ENCODE measurements at regions not wholly inside any gene's neighbourhood (a gene's known extent, or its start where the extent isn't known, plus 50 kb on each side); places are given as distances from the start of the nearest gene placed in this dataset.

DNA sequence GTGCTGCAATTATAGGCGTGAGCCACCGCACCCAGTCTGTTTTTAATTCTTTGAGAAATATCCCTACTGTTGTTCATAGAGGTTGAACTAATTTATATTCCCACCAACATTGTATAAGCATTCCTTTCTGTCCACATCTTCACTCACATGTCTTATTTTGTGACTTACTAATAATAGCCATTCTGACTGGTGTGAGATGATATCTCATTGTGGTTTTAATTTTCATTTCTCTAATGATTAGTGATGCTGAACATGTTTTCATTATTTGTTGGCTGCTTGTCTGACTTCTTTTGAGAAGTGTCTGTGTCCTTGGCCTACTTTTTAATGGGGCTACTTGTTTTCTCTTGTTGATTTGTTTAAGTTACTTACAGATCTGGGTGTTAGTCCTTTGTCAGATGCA is 310.9 kb upstream of the MAOA start:
- no peak for TF ChIP-seq ISL1 (CRISPR knock-in tag; IDR thresholded peaks at IDR 0.05)
- TF ChIP-seq ARNTL (CRISPR knock-in tag; IDR thresholded peaks at IDR 0.05; ENCODE audit: borderline replicate concordance, low read depth) = no peak
- no peak for TF ChIP-seq ZFP30 (CRISPR knock-in tag; IDR thresholded peaks at IDR 0.05)
- TF ChIP-seq, protein P1, sequence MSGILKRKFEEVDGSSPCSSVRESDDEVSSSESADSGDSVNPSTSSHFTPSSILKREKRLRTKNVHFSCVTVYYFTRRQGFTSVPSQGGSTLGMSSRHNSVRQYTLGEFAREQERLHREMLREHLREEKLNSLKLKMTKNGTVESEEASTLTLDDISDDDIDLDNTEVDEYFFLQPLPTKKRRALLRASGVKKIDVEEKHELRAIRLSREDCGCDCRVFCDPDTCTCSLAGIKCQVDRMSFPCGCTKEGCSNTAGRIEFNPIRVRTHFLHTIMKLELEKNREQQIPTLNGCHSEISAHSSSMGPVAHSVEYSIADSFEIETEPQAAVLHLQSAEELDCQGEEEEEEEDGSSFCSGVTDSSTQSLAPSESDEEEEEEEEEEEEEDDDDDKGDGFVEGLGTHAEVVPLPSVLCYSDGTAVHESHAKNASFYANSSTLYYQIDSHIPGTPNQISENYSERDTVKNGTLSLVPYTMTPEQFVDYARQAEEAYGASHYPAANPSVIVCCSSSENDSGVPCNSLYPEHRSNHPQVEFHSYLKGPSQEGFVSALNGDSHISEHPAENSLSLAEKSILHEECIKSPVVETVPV (CRISPR knock-in tag; IDR thresholded peaks at IDR 0.05) = no peak
- no peak for TF ChIP-seq ZNF565 (CRISPR knock-in tag; conservative IDR thresholded peaks at IDR 0.05; ENCODE audit: low read depth)
- ATAC-seq = no peak

DNA sequence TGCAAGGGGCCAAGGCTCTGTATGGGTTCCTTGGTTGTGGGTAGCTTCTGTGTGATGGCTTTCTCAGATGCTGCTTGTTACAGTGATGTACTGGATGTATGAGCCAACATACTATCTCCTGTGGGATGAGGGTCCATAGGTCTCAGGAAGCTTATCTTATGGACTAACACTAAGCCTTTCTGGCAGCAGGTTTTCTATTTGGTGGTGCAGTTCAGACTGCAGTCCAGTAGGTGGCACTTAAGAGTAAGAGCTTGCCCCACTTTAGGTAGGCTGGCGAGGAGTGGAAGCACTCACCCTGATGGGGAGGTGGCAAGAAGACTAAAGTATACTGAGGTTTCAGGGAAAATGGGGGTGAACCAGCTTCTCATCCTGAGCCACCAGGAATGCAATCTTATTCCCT is 306.7 kb upstream of the MAOA start:
- ATAC-seq = peak; percentile 41; the same call in 2 of the 3 replicates
- no peak for TF ChIP-seq SNAI2 (CRISPR knock-in tag; IDR thresholded peaks at IDR 0.05)
- no peak for TF ChIP-seq RARB (CRISPR knock-in tag; IDR thresholded peaks at IDR 0.05)
- no peak for TF ChIP-seq ARNTL (CRISPR knock-in tag; IDR thresholded peaks at IDR 0.05; ENCODE audit: borderline replicate concordance, low read depth)
- TF ChIP-seq ZFP3 (CRISPR knock-in tag; IDR thresholded peaks at IDR 0.05) = no peak
- TF ChIP-seq OSR1 (CRISPR knock-in tag; IDR thresholded peaks at IDR 0.05) = no peak
- TF ChIP-seq, protein P2, sequence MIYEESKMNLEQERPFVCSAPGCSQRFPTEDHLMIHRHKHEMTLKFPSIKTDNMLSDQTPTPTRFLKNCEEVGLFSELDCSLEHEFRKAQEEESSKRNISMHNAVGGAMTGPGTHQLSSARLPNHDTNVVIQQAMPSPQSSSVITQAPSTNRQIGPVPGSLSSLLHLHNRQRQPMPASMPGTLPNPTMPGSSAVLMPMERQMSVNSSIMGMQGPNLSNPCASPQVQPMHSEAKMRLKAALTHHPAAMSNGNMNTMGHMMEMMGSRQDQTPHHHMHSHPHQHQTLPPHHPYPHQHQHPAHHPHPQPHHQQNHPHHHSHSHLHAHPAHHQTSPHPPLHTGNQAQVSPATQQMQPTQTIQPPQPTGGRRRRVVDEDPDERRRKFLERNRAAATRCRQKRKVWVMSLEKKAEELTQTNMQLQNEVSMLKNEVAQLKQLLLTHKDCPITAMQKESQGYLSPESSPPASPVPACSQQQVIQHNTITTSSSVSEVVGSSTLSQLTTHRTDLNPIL (CRISPR knock-in tag; IDR thresholded peaks at IDR 0.05; ENCODE audit: low read depth) = no peak
- no peak for TF ChIP-seq ZNF565 (CRISPR knock-in tag; conservative IDR thresholded peaks at IDR 0.05; ENCODE audit: low read depth)
- TF ChIP-seq, protein P3, sequence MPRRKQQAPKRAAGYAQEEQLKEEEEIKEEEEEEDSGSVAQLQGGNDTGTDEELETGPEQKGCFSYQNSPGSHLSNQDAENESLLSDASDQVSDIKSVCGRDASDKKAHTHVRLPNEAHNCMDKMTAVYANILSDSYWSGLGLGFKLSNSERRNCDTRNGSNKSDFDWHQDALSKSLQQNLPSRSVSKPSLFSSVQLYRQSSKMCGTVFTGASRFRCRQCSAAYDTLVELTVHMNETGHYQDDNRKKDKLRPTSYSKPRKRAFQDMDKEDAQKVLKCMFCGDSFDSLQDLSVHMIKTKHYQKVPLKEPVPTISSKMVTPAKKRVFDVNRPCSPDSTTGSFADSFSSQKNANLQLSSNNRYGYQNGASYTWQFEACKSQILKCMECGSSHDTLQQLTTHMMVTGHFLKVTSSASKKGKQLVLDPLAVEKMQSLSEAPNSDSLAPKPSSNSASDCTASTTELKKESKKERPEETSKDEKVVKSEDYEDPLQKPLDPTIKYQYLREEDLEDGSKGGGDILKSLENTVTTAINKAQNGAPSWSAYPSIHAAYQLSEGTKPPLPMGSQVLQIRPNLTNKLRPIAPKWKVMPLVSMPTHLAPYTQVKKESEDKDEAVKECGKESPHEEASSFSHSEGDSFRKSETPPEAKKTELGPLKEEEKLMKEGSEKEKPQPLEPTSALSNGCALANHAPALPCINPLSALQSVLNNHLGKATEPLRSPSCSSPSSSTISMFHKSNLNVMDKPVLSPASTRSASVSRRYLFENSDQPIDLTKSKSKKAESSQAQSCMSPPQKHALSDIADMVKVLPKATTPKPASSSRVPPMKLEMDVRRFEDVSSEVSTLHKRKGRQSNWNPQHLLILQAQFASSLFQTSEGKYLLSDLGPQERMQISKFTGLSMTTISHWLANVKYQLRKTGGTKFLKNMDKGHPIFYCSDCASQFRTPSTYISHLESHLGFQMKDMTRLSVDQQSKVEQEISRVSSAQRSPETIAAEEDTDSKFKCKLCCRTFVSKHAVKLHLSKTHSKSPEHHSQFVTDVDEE (CRISPR knock-in tag; IDR thresholded peaks at IDR 0.05) = no peak
- TF ChIP-seq ZNF8 (CRISPR knock-in tag; IDR thresholded peaks at IDR 0.05) = no peak
- TF ChIP-seq, protein P4, sequence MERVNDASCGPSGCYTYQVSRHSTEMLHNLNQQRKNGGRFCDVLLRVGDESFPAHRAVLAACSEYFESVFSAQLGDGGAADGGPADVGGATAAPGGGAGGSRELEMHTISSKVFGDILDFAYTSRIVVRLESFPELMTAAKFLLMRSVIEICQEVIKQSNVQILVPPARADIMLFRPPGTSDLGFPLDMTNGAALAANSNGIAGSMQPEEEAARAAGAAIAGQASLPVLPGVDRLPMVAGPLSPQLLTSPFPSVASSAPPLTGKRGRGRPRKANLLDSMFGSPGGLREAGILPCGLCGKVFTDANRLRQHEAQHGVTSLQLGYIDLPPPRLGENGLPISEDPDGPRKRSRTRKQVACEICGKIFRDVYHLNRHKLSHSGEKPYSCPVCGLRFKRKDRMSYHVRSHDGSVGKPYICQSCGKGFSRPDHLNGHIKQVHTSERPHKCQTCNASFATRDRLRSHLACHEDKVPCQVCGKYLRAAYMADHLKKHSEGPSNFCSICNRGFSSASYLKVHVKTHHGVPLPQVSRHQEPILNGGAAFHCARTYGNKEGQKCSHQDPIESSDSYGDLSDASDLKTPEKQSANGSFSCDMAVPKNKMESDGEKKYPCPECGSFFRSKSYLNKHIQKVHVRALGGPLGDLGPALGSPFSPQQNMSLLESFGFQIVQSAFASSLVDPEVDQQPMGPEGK (CRISPR knock-in tag; IDR thresholded peaks at IDR 0.05; ENCODE audit: borderline replicate concordance) = no peak
- no peak for TF ChIP-seq PPARA (CRISPR knock-in tag; IDR thresholded peaks at IDR 0.05; ENCODE audit: borderline replicate concordance)
- TF ChIP-seq CSDC2 (CRISPR knock-in tag; IDR thresholded peaks at IDR 0.05) = no peak
- no peak for TF ChIP-seq TOX (CRISPR knock-in tag; IDR thresholded peaks at IDR 0.05; ENCODE audit: borderline replicate concordance)
- TF ChIP-seq ESRRG (CRISPR knock-in tag; IDR thresholded peaks at IDR 0.05) = no peak
- TF ChIP-seq TCF4 (CRISPR knock-in tag; IDR thresholded peaks at IDR 0.05; ENCODE audit: borderline replicate concordance) = no peak
- TF ChIP-seq ZFP30 (CRISPR knock-in tag; IDR thresholded peaks at IDR 0.05) = no peak
- no peak for TF ChIP-seq GLIS3 (CRISPR knock-in tag; IDR thresholded peaks at IDR 0.05)

DNA sequence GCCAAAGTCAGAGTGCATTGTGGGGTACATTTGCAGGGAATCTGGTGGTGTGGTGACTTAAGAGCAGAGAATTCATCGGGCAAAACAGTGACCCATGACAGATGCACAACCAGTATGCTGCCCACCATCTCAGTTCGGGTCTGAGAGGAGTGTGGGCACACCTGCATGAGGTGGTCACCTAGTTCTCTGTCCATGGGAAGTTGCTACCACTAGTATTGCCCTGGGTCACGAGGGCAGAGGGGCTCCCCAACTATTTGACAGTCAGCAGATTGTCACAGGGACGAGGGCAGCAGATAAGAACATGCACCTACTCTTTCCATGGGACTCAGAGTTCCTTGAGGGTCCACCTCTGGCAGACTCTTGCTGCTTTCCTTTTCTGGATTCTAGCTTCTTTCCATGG is 305.2 kb upstream of the MAOA start:
- TF ChIP-seq RARB (CRISPR knock-in tag; IDR thresholded peaks at IDR 0.05) = no peak
- no peak for TF ChIP-seq OSR1 (CRISPR knock-in tag; IDR thresholded peaks at IDR 0.05)
- TF ChIP-seq ZC3H10 (CRISPR knock-in tag; IDR thresholded peaks at IDR 0.05) = no peak
- no peak for TF ChIP-seq ISL1 (CRISPR knock-in tag; IDR thresholded peaks at IDR 0.05)
- TF ChIP-seq, protein P2 (CRISPR knock-in tag; IDR thresholded peaks at IDR 0.05; ENCODE audit: low read depth) = no peak
- TF ChIP-seq ZNF70 (CRISPR knock-in tag; IDR thresholded peaks at IDR 0.05) = no peak
- no peak for TF ChIP-seq ARNTL (CRISPR knock-in tag; IDR thresholded peaks at IDR 0.05; ENCODE audit: borderline replicate concordance, low read depth)
- TF ChIP-seq, protein P3 (CRISPR knock-in tag; IDR thresholded peaks at IDR 0.05) = no peak
- no peak for ATAC-seq
